Spleen (tissue), 7 donors: ENCODE measurements at regions not wholly inside any gene's neighbourhood (a gene's known extent, or its start where the extent isn't known, plus 50 kb on each side); places are given as distances from the start of the nearest gene placed in this dataset.

ENCODE experiments used
- CTCF ChIP-seq, 11 experiments: fragments of 200-600 bp in 7 of 11; fragments of 450-650 bp in 4 of 11; sonication (generic) in 4 of 11; IDR thresholded peaks in 8 of 11; conservative IDR thresholded peaks in 3 of 11; 1 replicate in 7 of 11; 2 replicates in 4 of 11; pipeline versions ENCODE4 v1.4.0 to v1.8.0; 2016 to 2021; ENCODE audit warnings: antibody characterized with exemption in 11 of 11, inconsistent platforms in 4 of 11, mild to moderate bottlenecking in 1 of 11
- POLR2A ChIP-seq, 3 donors: fragments of 450-650 bp; IDR thresholded peaks; one replicate each; pipeline ENCODE4 v1.5.1; 2017; ENCODE audit warnings: antibody characterized with exemption in 3 of 3, mild to moderate bottlenecking in 1 of 3
- donor health status: DM: no; HTN: no; CAD: no; lungs with moderate emphysema.
- donor health status: DM: no; HTN: no; CAD: no.
- donor health status: DM: no; HTN: no; CAD: no.

GRCh38 chr15:45842151-45842550 is 207.3 kb downstream of the SQOR start:
- no peak for TF ChIP-seq POLR2A (IDR thresholded peaks at IDR 0.05)
- TF ChIP-seq CTCF (IDR thresholded peaks at IDR 0.05 in 8 of 11, conservative IDR thresholded peaks at IDR 0.05 in 3 of 11): no peak
